ENCODE measurements at regions not wholly inside any gene's neighbourhood (a gene's known extent, or its start where the extent isn't known, plus 50 kb on each side); places are given as distances from the start of the nearest gene placed in this dataset.

DNA sequence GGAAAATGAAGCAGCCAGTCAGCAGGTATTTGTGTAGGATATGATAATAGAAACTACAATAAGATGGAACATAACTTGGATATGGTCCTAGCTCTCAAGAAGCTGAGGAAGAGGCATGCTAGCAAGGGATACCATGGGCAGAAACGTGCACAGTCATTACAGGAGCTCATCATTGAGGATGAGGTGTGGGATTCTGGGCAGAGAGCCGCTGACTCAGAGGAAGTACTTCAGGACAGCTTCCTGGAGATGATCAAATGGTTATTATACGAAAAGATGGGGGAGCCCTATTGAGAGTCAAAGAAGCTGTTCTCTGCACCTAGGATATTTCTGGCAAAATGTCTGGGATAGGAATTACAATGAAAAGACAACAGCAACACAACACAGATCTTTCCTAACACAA is 116.0 kb upstream of the PDE5A start:
- FAIRE-seq, result no peak
- ChIA-PET POLR2A (no interaction called here), CTCF (ENCODE audit: low intra/inter-chr PET ratio, low total read pairs) (no interaction called here)
- Histone ChIP-seq H3K9me3 (ENCODE audit: low read length) (no peaks in the 10 kb centered on the region), H3K27ac (ENCODE audit: extremely low read length, insufficient read depth, low read length) (no peak overlapping the region), H4K20me1 (ENCODE audit: insufficient read depth, low read length) (no peaks in the 10 kb centered on the region), H3K27me3 (ENCODE audit: control insufficient read depth in 1 of 2, insufficient read depth in 2 of 2, low read length in 2 of 2) (no peaks in the 10 kb centered on the region), H3K4me1 (ENCODE audit: insufficient read depth, low read length) (no peaks in the 10 kb centered on the region), H3K79me2 (ENCODE audit: insufficient read depth, low read length) (no peaks in the 10 kb centered on the region), H3K36me3 (replicated peaks in 1 of 2; ENCODE audit: control insufficient read depth in 1 of 2, insufficient read depth in 2 of 2, low read length in 2 of 2) (no peaks in the 10 kb centered on the region), H3K4me2 (ENCODE audit: low read depth, low read length) (no peak overlapping the region), H3K4me3 (replicated peaks in 1 of 3; ENCODE audit: insufficient read depth in 1 of 3, low read depth in 2 of 3, low read length in 3 of 3) (no peak overlapping the region), H3K9ac (ENCODE audit: insufficient read depth, low read depth, low read length) (no peak overlapping the region), H2AFZ (ENCODE audit: low read length) (no peak overlapping the region)
- no TSS peak for BruUV-seq (replicated peaks)
- intact Hi-C loops (cut with micrococcal nuclease; ENCODE audit: unreplicated experiment) (no loop called here), in situ Hi-C loops (cut with HindIII; ENCODE audit: extremely low pct_ligation_motif_present, low pct_unique_long_range_greater_than_20kb) (no loop called here)
- ATAC-seq, result no peak
- DNase-seq (ENCODE audit: low spot score), result no peak
- TF ChIP-seq HNRNPK (IDR thresholded peaks at IDR 0.05; ENCODE audit: low read depth, low read length, poor library complexity, severe bottlenecking) (no peak), HOXA5 (CRISPR knock-in tag; IDR thresholded peaks at IDR 0.05) (no peak), ZNF510 (CRISPR knock-in tag; IDR thresholded peaks at IDR 0.05; ENCODE audit: low read depth) (no peak), ZNF333 (CRISPR knock-in tag; IDR thresholded peaks at IDR 0.05; ENCODE audit: borderline replicate concordance) (no peak), ZNF337 (CRISPR knock-in tag; IDR thresholded peaks at IDR 0.05; ENCODE audit: borderline replicate concordance, low read depth) (no peak), SNAPC4 (CRISPR knock-in tag; IDR thresholded peaks at IDR 0.05) (no peak), ZFP1 (CRISPR knock-in tag; IDR thresholded peaks at IDR 0.05) (no peak), ZNF747 (CRISPR knock-in tag; IDR thresholded peaks at IDR 0.05; ENCODE audit: borderline replicate concordance) (no peak), HHEX (CRISPR knock-in tag; IDR thresholded peaks at IDR 0.05) (no peak), SSRP1 (CRISPR knock-in tag; IDR thresholded peaks at IDR 0.05) (no peak), TCF12 (IDR thresholded peaks at IDR 0.05) (no peak), TCF12 (CRISPR knock-in tag; IDR thresholded peaks at IDR 0.05) (no peak), ELF3 (CRISPR knock-in tag; IDR thresholded peaks at IDR 0.05) (no peak)
- TF ChIP-seq, protein P1, sequence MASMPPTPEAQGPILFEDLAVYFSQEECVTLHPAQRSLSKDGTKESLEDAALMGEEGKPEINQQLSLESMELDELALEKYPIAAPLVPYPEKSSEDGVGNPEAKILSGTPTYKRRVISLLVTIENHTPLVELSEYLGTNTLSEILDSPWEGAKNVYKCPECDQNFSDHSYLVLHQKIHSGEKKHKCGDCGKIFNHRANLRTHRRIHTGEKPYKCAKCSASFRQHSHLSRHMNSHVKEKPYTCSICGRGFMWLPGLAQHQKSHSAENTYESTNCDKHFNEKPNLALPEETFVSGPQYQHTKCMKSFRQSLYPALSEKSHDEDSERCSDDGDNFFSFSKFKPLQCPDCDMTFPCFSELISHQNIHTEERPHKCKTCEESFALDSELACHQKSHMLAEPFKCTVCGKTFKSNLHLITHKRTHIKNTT (CRISPR knock-in tag; IDR thresholded peaks at IDR 0.05), result no peak
- 2% methylated on average over 3 of the region's 3 CpGs for WGBS (ENCODE audit: low lambda C conversion rate)
